COLO829 (cell line): ENCODE measurements at regions not wholly inside any gene's neighbourhood (a gene's known extent, or its start where the extent isn't known, plus 50 kb on each side); places are given as distances from the start of the nearest gene placed in this dataset.

Experiments used
- DNase-seq: peaks from one replicate; pipeline ENCODE4 v3.0.0; 2012; ENCODE audit warnings: low spot score

DNA sequence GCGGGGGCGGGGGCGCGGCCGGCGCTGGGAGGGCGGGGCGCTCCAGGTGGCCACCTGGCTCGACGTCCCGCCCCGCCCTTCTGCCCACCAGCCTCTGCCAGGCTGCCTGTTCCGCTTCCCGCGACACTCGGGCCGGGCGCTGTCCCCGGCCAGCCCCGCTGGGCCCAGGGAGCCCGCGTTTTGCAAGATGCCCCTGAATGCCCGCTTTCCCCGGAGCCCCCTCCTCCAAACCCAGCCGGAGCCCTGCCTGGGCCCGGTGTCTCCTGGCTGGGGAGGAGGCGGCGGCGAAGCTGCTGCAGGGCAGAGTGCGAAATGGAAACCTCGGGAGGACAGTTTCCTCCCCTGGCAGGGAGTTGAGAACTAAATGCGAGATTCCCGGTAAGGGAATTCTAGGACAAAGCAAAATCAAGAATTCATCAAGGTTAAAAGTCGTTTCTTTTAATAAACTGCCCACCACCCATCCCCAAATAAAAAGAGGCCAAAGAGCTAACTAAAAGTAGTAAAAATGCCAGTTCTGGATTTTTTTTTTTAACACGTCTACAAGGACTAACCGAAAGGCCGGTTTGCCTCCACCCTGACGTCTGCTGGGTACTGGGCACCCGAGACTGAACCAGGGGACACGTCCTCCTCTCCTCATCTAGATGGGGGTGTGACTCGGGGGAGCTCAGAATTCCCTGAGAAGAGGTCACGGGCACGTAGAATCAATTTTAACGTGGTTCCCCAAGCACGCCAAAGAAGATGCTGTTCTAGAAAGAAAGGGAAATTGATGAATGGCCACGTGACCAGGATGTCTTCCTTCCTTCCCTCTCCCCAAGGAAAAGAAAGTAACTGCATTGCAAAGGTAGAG is 200.4 kb upstream of the NFE2L3 start:
- DNase-seq, result no peak

GRCh38 chr7:25952261-25953057 is 199.5 kb upstream of the NFE2L3 start:
- DNase-seq, result no peak

GRCh38 chr7:25953859-25954258 is 198.1 kb upstream of the NFE2L3 start:
- DNase-seq, result no peak

- no peak for DNase-seq
Measured at GRCh38 chr7:25954395-25954794, 197.6 kb upstream of the NFE2L3 start.

- DNase-seq, result no peak
Measured at GRCh38 chr7:25959168-25959734, 192.7 kb upstream of the NFE2L3 start.

GRCh38 chr7:25963733-25964132 is 188.3 kb upstream of the NFE2L3 start:
- DNase-seq, result no peak

GRCh38 chr7:25964483-25964991 is 187.5 kb upstream of the NFE2L3 start:
- peak; percentile 34 for DNase-seq

GRCh38 chr7:25965405-25966123 is 186.4 kb upstream of the NFE2L3 start:
- no peak for DNase-seq

DNA sequence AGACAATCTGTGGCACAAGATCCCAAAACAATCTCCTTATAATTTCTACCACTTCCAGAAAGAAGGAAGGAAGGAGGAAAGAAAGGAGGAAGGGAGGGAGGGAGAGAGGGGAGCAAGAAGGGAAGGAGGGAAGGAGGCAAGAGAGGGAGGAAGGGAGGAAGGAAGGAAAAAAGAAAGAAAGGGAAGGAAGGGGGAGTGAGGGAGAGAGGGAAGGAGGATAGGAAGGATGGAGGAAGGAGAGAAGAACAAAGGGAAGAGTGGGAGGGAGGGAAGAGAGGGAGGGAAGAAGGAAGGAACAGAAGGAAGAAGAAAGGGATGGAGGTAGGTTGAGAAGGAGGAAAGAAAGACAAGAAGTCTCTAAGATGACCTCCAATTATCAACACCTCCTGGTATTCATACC is 185.5 kb upstream of the NFE2L3 start:
- DNase-seq, result no peak

GRCh38 chr7:25967278-25968204 is 184.5 kb upstream of the NFE2L3 start:
- no peak for DNase-seq

DNA sequence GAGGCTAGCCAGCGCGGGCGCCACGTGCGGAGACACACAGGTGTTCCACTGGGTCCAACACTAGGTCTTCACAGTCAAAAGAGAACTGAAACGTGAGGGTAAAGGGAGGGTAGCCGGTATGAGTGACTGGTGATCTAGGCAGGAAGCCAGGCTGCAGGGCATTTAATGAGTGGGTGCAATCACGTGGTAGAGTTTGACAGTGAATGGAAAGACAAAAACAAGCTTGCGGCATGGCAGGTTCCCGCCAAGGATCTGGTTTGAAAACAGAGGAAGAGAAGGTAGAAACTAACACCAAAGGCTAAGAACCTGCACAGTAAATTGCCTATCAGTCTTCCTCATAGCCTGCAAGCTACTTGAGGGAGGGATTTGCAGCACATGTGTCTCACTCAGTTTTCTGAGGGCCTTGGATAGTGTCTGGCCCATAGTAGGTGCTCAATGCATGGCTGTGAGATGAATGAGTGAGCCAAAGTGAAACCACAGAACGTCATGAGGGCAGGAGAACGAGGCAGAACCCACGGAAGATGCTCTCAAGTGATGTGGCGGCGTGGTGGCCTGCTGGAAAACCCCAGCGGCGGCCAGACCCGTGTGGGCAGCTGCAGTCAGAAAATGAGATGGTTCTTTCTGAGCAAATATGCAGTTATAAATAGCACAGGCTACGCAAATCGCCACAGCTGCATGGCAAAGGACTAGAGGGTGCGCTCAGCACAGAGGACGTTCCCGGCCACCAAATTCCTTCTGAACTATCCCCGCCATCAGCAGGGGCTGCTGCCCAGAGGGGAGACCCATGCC is 183.6 kb upstream of the NFE2L3 start:
- DNase-seq, result no peak

DNA sequence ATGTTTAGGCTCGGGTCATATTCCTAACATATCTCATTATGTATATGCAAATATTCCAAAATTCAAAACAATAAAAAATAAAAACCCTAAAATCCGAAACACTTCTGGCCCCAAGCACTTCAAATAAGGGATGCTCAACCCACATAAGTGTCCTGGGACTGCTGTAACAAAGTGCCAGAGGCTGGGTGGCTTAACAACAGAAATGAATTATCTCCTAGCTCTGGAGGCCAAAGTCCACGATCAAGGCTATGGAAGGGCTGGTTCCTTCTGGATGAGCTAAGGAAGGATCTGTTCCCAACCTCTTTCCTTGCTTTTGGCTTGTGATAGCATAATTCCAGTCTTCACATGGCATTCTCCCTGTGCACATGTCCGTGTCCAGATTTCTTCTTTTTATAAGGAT is 181.6 kb upstream of the NFE2L3 start:
- no peak for DNase-seq

GRCh38 chr7:25970911-25971310 is 181.1 kb upstream of the NFE2L3 start:
- no peak for DNase-seq

DNA sequence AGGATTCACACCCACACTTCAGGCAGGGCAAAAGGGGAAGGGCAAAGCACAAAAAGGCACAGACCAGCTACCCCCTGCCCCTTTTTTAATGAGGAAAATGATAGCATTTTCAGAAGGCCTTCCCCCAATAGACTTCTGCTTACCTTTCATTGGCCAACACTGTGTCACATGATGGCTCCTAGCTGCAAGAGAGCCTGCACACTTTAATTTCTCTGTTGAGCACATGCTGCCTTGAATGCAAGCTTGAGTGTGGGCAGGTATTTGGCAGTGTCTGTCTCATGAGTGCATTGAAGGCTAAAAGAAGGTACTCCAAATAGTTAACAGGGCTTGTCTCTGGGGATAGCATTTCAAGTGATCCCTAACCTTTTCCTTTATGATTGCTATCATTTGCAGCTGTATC is 175.4 kb upstream of the NFE2L3 start:
- DNase-seq, result no peak

DNA sequence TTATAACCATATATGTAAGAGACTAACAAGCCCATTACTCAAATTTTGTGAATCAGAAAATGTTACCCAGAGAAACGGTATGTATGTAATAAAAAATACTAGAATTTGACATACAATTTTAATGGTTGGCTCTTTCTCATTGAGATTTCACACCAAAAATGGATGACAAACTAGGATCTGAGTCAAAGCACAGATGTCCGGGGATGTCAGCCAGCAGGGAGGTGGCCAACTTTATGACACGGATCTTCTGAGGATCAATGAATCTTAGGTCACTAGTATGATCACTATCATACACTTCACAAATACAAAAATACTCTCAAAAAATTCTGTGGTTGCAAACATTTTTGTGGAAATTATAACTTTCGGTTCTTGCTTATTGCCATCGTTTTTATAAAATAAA is 173.5 kb upstream of the NFE2L3 start:
- no peak for DNase-seq

GRCh38 chr7:25979605-25980004 is 172.4 kb upstream of the NFE2L3 start:
- no peak for DNase-seq

DNA sequence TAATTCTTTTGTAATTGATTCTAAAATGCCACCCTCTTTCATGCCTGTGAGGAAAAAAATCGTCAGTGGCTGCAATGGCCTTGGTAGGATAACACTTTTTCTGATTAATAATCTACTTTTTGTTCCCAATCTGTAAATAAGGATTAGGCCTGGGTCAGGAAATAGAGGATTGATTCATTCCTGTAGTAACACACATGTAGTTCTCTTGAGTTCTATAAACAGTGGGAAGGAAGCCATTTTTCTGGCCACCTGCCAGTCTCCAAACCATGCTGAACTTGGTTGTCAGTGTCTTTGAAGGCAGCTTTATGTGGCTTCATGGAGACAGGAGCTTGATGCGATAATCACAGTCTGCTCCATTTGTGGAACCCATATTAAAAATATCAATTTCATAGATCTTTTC is 169.3 kb upstream of the NFE2L3 start:
- DNase-seq, result peak; percentile 54

GRCh38 chr7:25985196-25985595 is 166.8 kb upstream of the NFE2L3 start:
- peak; percentile 28 for DNase-seq

DNA sequence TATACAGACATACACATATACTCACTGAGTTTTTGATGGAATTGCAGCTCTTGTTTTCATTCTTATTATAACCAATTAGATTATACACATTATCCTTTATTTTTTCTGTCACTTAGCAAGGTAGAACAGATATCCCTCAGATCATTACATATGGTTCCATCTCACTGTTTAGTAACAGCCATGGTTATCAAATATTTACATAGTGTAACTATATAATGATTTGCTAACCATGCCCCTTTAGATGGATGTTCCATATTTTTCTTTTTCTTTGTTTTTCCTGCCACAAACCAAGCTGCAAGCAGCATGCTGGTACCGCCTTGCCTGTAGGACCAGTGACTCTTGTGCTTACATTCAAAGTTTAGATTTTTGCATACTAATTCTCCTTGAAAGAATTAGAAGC is 163.4 kb upstream of the NFE2L3 start:
- DNase-seq, result no peak

DNA sequence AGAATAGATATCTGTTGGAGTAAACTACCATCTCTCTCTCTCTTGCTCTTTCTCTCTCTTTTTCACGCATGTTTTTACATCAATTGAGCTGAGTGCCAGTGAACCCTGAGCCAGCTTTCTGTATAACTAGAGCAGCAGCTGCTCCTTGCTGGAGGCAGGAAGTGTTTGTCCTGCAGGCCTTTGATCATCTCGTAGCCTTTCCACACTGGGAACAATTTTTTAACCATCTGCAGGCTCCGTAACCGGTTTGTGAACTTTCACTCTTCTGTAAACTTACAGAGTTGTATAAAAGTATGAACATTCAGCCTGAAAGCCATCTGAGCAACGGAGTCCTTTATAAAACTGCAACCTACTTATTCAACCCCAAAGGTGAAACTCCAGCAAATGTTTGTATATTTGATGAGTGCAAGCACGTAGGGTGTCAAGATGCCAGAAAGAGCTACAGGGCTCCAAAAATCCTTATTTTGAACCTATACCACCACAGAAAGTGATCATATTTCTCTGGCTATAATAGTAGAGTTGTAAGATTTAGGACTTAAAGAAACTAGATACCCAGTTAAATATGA is 162.8 kb upstream of the NFE2L3 start:
- no peak for DNase-seq
